K562 (cell line): ENCODE measurements at regions not wholly inside any gene's neighbourhood (a gene's known extent, or its start where the extent isn't known, plus 50 kb on each side); places are given as distances from the start of the nearest gene placed in this dataset.

Source experiments
- ATF6 ChIP-seq: sonication (generic); formaldehyde crosslinking; IDR thresholded peaks from 2 replicates; pipeline ENCODE4 v1.4.0; 2020; ENCODE audit warnings: mild to moderate bottlenecking, missing genetic modification reagents
- CBX8 ChIP-seq: fragments of 200-600 bp; sonication (generic); IDR thresholded peaks from 2 replicates; pipeline ENCODE4 v1.6.1; 2012; ENCODE audit warnings: borderline replicate concordance, mixed run types, low read depth, mild to moderate bottlenecking, moderate library complexity, mixed read lengths, low read length, control low read depth, inconsistent platforms; ENCODE audit not compliant: poor library complexity, severe bottlenecking; ENCODE audit errors: extremely low read depth
- CHCHD3 ChIP-seq: fragments of 250-450 bp; sonication (Bioruptor Pico); IDR thresholded peaks from 2 replicates; pipeline ENCODE4 v2.1.2; 2022; ENCODE audit warnings: mild to moderate bottlenecking
- CTCF ChIP-seq, 3 experiments: IDR thresholded peaks in 2 of 3; conservative IDR thresholded peaks in 1 of 3; 2 replicates each; pipeline ENCODE4 v1.5.1; 2011 to 2012; ENCODE audit warnings: low read length in 3 of 3, mild to moderate bottlenecking in 3 of 3, control low read depth in 2 of 3, improper control_type of control experiment in 1 of 3, inconsistent platforms in 1 of 3, low read depth in 1 of 3, mixed read lengths in 1 of 3, moderate library complexity in 1 of 3; ENCODE audit not compliant: insufficient read depth in 2 of 3
- EHMT2 ChIP-seq: fragments of 450-650 bp; IDR thresholded peaks from 2 replicates; pipeline ENCODE4 v1.6.1; 2018; ENCODE audit warnings: antibody characterized with exemption
- EZH2 ChIP-seq: IDR thresholded peaks from 2 replicates; pipeline ENCODE4 v1.6.1; 2012; ENCODE audit warnings: low read depth, mild to moderate bottlenecking, inconsistent platforms, low read length, borderline replicate concordance
- GABPA ChIP-seq: fragments of 200-800 bp; sonication (Bioruptor generic); conservative IDR thresholded peaks from 2 replicates; pipeline ENCODE4 v1.6.1; 2016; ENCODE audit warnings: low read depth, missing genetic modification characterization, missing compliant biosample characterization
- GABPB1 ChIP-seq: sonication (generic); formaldehyde crosslinking; IDR thresholded peaks from 2 replicates; pipeline ENCODE4 v1.8.0; 2022; ENCODE audit warnings: mild to moderate bottlenecking, missing genetic modification reagents
- HCFC1 ChIP-seq: IDR thresholded peaks from 2 replicates; pipeline ENCODE4 v1.6.1; 2012; ENCODE audit warnings: low read depth, low read length, improper control_type of control experiment
- MAX ChIP-seq: sonication (generic); formaldehyde crosslinking; IDR thresholded peaks from 2 replicates; pipeline ENCODE4 v1.9.0; 2022; ENCODE audit warnings: mild to moderate bottlenecking, missing genetic modification reagents
- POLR2A ChIP-seq: fragments of 450-650 bp; conservative IDR thresholded peaks from 2 replicates; pipeline ENCODE4 v1.6.1; 2016
- PYGO2 ChIP-seq: fragments of 450-650 bp; IDR thresholded peaks from 2 replicates; pipeline ENCODE4 v1.6.1; 2016; ENCODE audit warnings: mild to moderate bottlenecking, missing genetic modification characterization, moderate library complexity, missing compliant biosample characterization
- YY1 ChIP-seq, 3 experiments: IDR thresholded peaks; 2 replicates each; pipeline ENCODE4 v1.6.1; 2011; ENCODE audit warnings: low read length in 2 of 3, mild to moderate bottlenecking in 2 of 3, moderate library complexity in 2 of 3, borderline replicate concordance in 1 of 3, control low read depth in 1 of 3, low read depth in 1 of 3; ENCODE audit not compliant: insufficient read depth in 3 of 3, insufficient replicate concordance in 2 of 3, control insufficient read depth in 1 of 3, insufficient read length in 1 of 3; ENCODE audit errors: extremely low read depth in 1 of 3
- ZNF431 ChIP-seq: sonication (generic); formaldehyde crosslinking; IDR thresholded peaks from 2 replicates; pipeline ENCODE4 v1.8.0; 2022; ENCODE audit warnings: mild to moderate bottlenecking, missing genetic modification reagents

GRCh38 chr13:85709721-85710120 lies 89.5 kb downstream of the SLITRK6 start:
- TF ChIP-seq POLR2A (no peak), CHCHD3 (CRISPR knock-in tag) (no peak), CTCF (IDR thresholded peaks at IDR 0.05 in 2 of 3, conservative IDR thresholded peaks at IDR 0.05 in 1 of 3; ENCODE audit: insufficient read depth in 2 of 3, low read depth in 1 of 3, low read length in 3 of 3) (no peak), EHMT2 (no peak), YY1 (IDR thresholded peaks at IDR 0.05; ENCODE audit: borderline replicate concordance in 1 of 3, control insufficient read depth in 1 of 3, extremely low read depth in 1 of 3, insufficient read depth in 3 of 3, insufficient read length in 1 of 3, insufficient replicate concordance in 2 of 3, low read depth in 1 of 3, low read length in 2 of 3) (no peak), ZNF431 (no peak), CBX8 (no peak), ATF6 (CRISPR knock-in tag) (no peak), GABPA (tag) (no peak), GABPB1 (no peak), PYGO2 (tag) (no peak), MAX (CRISPR knock-in tag) (no peak), EZH2 (no peak), HCFC1 (no peak)
